SH-SY5Y (cell line): ENCODE measurements at regions not wholly inside any gene's neighbourhood (a gene's known extent, or its start where the extent isn't known, plus 50 kb on each side); places are given as distances from the start of the nearest gene placed in this dataset.

Experiments used
- GATA2 ChIP-seq: IDR thresholded peaks from 2 replicates; pipeline ENCODE4 v1.6.1; 2011; ENCODE audit warnings: mild to moderate bottlenecking, low read depth, low read length
- GATA3 ChIP-seq: IDR thresholded peaks from 2 replicates; pipeline ENCODE4 v1.6.1; 2011; ENCODE audit warnings: low read depth, mild to moderate bottlenecking, low read length, moderate library complexity

- no peak for TF ChIP-seq GATA2
- TF ChIP-seq GATA3: no peak
Measured at GRCh38 chr6:164210323-164210722, 795.8 kb downstream of the QKI start.
